ENCODE measurements at regions not wholly inside any gene's neighbourhood (a gene's known extent, or its start where the extent isn't known, plus 50 kb on each side); places are given as distances from the start of the nearest gene placed in this dataset.
"Not testable (repeated sequence)": the region's sequence is repeated elsewhere in the genome, so short reads cannot be mapped to it uniquely, and the experiment has no call there.

- no peak for TF ChIP-seq EP300 (IDR thresholded peaks at IDR 0.05; ENCODE audit: borderline replicate concordance in 1 of 2, low read depth in 2 of 2, low read length in 2 of 2)
- no peak for TF ChIP-seq YY1 (IDR thresholded peaks at IDR 0.05; ENCODE audit: low read depth, low read length)
- no peak for TF ChIP-seq POU5F1 (IDR thresholded peaks at IDR 0.05; ENCODE audit: low read depth, low read length)
- TF ChIP-seq CBX8 (IDR thresholded peaks at IDR 0.05; ENCODE audit: borderline replicate concordance, low read depth, low read length) = no peak
- TF ChIP-seq POLR2AphosphoS5 (IDR thresholded peaks at IDR 0.05; ENCODE audit: low read depth, low read length) = no peak
- no peak for TF ChIP-seq ASH2L (IDR thresholded peaks at IDR 0.05; ENCODE audit: low read length)
- TF ChIP-seq GABPA (IDR thresholded peaks at IDR 0.05; ENCODE audit: borderline replicate concordance, insufficient read depth, low read length) = no peak
These were observed 91.8 kb upstream of the ATXN3L start (continued) for GRCh38 chrX:13411496-13412207.

GRCh38 chrX:13408599-13408998 lies 88.7 kb upstream of the ATXN3L start:
- H2BK120ac ChIP-seq (replicated peaks; ENCODE audit: low read depth, low read length); CTCF ChIA-PET (ENCODE audit: partially characterized antibody); H3K4ac ChIP-seq (replicated peaks; ENCODE audit: insufficient read length, low read depth, low read length); H3K18ac ChIP-seq (ENCODE audit: extremely low read depth, low read length); H2AK5ac ChIP-seq (ENCODE audit: low read depth, low read length); DNase-seq (ENCODE audit: low read depth in 1 of 2, low spot score in 2 of 2); POLR2A ChIA-PET (ENCODE audit: partially characterized antibody); H2AFZ ChIP-seq (ENCODE audit: low read length); H3K79me1 ChIP-seq (ENCODE audit: low read depth, low read length); H4K20me1 ChIP-seq (replicated peaks in 1 of 2; ENCODE audit: control insufficient read depth in 1 of 2, insufficient read depth in 2 of 2, low read length in 2 of 2); H3K14ac ChIP-seq (ENCODE audit: insufficient read length); H4K91ac ChIP-seq (replicated peaks; ENCODE audit: insufficient read length, low read length); H3K9ac ChIP-seq (replicated peaks in 1 of 4; ENCODE audit: extremely low read depth in 1 of 4, low read depth in 3 of 4, low read length in 3 of 4); H3K36me3 ChIP-seq (ENCODE audit: control insufficient read depth in 2 of 4, insufficient read depth in 4 of 4, low read length in 3 of 4); H3K4me1 ChIP-seq (replicated peaks in 1 of 4; ENCODE audit: control insufficient read depth in 3 of 4, insufficient read depth in 4 of 4, low read length in 3 of 4); H2BK20ac ChIP-seq (ENCODE audit: low read length); H3K4me2 ChIP-seq (ENCODE audit: insufficient read depth in 1 of 2, low read depth in 2 of 2, low read length in 2 of 2); H2BK5ac ChIP-seq (ENCODE audit: low read depth, low read length); H4K8ac ChIP-seq (ENCODE audit: extremely low read depth, insufficient read depth, low read length); H3K79me2 ChIP-seq (ENCODE audit: control insufficient read depth in 1 of 2, insufficient read depth in 2 of 2, low read length in 2 of 2); FAIRE-seq; H3K4me3 ChIP-seq (ENCODE audit: extremely low read depth in 1 of 4, insufficient read depth in 2 of 4, low read depth in 3 of 4, low read length in 4 of 4); H2BK12ac ChIP-seq (ENCODE audit: low read depth, low read length); H3K23me2 ChIP-seq (ENCODE audit: low read depth, low read length); H4K5ac ChIP-seq (ENCODE audit: insufficient read length, low read depth, low read length); H3K9me3 ChIP-seq (ENCODE audit: insufficient read depth in 2 of 2, low read depth in 1 of 2, low read length in 1 of 2); H2BK15ac ChIP-seq (ENCODE audit: low read length); H3K27me3 ChIP-seq (replicated peaks in 1 of 4; ENCODE audit: control insufficient read depth in 3 of 4, extremely low read depth in 1 of 4, insufficient read depth in 3 of 4, low read length in 3 of 4); H3K27ac ChIP-seq (ENCODE audit: low read depth, low read length); H3K56ac ChIP-seq (replicated peaks; ENCODE audit: insufficient read length, low read depth, low read length); H3K23ac ChIP-seq (ENCODE audit: insufficient read length): not testable (repeated sequence)
- 67% methylated on average over 1 of the region's 1 CpG; no CpG with 5 or more reads in 1 of the 2 experiments for WGBS, 2 experiments (ENCODE audit: extremely low coverage in 1 of 2, insufficient coverage in 1 of 2, insufficient read length in 1 of 2, insufficient replicate concordance in 2 of 2, low coverage in 1 of 2, low lambda C conversion rate in 2 of 2, missing lambda C conversion rate in 1 of 2)

Data from H1 (cell line).